HG02678 (cell line): ENCODE measurements at regions not wholly inside any gene's neighbourhood (a gene's known extent, or its start where the extent isn't known, plus 50 kb on each side); places are given as distances from the start of the nearest gene placed in this dataset.
"Not testable (repeated sequence)": the region's sequence is repeated elsewhere in the genome, so short reads cannot be mapped to it uniquely, and the experiment has no call there.

Experiments used
- ATAC-seq: cut with Tn5 transposase; IDR thresholded peaks from one replicate; pipeline ENCODE4 v1.9.1; 2021; ENCODE audit warnings: mild to moderate bottlenecking, moderate library complexity; ENCODE audit not compliant: unreplicated experiment

DNA sequence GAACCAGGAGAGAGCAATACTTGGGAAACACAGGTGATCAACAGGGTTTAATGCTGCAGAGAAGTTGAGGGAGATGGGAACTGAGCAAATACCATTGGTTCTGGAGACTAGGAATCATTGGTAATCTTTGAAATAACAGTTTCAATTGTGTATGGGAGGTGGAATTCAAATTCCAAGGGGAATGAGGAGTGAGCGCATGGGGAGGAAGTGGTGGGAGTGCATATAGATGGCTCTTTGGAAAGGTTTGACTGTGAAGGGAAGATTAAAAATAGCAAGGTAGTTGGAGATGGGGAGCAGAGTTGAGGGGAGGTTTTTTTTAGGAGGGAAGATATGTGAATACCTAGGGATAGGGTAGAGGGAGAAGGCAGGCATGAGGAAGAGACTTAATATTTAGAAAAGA lies 51.1 kb upstream of the ROPN1 start:
- no peak for ATAC-seq

DNA sequence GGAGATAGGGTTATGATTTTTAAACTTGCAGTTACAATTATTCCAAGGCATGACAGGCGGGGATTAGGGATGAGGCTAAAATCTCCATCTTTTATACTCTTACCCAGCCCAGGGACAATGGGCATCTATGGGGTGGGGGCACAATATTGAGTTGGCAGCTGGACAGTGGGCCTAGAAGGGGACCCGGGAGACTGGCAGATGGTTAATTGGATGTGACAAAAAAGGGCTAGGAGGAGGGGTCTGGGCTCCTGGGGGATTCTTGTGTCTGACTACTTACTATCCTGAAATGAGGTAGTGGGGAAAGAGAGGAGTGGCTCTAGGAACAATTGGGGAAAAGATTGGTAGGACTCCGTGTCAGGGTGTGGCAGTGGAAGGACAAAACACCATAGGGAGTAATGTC lies 53.0 kb upstream of the ROPN1 start:
- ATAC-seq = no peak

DNA sequence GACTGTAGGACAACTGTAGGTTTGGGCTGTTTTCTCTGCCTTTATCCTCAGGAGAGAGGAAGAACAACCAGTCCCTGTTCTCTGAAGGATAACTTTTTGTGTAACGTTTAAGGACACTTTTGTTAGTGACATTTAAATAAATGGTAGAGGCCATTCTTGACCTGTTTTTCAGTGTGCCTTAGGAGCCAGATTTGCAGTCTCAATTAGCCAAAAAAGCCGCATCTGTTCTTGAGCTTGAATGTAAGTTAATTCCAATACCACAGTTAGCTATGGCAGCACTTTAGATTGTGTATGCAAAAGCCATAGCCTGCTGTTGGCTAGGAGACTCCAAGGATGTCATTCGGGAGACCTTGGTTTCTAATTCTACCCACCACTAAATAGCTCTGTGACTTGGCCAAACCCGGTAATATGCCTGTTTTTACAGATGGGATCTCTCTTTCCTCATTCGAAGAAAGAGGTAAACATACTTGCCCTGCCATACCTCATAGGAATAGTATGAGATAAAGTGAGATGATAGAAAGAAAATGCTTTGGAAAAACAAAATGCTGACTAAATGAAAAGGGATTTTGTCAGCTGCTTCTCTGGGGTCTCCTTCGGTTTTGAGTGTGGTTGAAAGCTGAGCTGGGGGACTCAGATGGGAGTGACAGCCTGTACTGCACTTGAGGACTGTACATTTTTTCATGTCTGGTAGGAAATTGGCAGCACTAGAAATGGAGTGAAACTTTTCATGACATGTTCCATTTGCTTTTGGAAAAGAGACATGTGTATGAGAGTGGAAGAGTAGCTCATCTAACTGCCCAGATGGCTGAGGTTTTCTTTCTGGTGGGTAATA lies 57.3 kb upstream of the ROPN1 start:
- no peak for ATAC-seq

DNA sequence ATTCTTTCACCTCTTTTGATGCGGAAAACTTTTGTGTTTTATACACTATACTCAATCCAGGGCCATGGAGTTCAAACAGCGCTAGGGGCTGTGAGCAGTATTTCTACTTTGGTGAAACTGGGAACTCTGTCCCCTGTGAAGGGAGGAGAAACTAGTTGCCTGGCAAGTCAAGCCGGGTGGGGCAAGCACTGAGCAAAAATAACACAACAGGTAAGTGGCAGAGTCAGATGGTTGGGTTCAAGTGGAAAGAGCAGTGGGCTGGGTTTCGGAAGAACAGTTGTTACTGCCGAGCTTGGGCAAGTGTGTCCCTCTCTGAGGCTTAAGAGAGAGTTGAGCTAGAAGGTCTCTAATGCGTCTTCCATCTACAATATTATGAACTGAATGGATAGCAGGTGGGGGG lies 59.7 kb upstream of the ROPN1 start:
- no peak for ATAC-seq

DNA sequence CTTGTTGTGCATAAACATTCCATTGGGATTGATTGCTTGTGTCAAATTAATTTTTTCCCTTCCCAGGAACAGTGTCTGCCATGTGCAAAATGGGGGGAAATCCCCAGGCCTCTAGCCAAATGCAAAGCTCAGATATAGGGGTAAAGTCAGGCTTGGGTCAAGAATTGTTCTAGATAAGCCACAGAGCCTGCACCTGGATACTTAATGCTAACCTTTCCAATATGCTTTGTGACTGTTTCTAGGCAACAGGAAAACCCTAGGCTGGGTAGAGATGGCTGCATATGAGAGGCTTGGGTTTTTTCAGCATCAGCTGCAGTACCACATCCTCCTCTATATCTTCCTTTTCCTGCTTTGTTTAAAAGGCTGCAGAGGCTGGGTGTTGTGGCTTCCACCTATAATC lies 61.9 kb upstream of the ROPN1 start:
- ATAC-seq = no peak

DNA sequence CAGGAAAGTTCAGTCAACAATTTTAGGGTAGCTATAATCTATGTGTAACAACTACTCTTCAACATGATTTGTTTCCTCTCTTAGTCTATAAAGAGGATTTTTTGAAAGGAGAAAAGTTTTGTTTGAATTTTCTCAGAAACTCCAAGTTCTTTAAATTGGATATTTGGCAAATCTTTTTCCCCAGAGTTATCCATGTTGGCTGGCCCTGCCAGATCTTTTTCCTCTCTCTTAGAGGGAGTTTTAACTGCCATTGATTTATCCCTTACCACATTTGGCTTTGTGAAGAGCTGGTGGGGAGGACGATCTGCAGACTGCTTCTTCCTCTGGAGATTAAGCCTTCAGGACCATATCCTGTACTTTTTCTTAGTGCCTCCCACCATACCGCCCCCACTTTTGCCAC lies 64.9 kb upstream of the ROPN1 start:
- ATAC-seq = no peak

DNA sequence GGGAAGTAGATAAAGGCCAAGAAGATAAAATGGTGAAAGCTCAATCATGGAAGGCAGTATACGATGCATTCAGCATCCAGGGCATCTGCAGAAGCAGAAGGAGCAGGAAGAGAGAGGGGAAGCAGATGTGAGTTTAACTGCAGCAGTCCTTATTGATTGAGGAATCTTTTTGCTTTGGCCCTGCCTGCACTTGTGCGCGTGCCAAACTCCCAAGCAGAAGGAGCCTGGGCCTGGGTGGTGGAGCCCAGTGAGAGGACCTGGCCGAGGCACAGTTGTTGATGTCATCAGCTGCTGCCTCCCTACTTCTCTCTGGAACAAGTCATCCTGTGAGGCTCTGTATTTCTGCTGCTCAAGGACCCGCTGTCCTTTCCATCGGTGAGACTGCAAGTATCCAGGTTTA lies 65.5 kb upstream of the ROPN1 start:
- ATAC-seq = no peak

DNA sequence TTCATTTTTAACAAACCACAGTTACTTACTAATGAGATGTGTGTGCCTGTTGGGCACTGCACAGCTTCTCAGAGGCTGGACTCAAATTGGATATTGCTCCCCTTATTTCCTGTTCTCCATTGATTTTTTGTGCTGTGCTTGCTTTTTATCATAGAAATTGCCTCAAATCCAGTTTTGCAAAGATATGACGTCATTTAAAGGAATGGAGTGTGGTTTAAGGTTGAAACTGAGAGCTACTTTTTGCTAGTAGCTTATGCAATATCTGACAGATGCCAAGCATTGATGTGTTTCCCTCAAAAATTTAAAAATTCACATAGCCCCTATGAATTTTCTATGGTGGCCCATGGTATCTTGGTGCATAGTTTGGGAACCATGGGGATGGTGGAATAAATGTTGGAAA lies 67.7 kb upstream of the ROPN1 start:
- no peak for ATAC-seq

DNA sequence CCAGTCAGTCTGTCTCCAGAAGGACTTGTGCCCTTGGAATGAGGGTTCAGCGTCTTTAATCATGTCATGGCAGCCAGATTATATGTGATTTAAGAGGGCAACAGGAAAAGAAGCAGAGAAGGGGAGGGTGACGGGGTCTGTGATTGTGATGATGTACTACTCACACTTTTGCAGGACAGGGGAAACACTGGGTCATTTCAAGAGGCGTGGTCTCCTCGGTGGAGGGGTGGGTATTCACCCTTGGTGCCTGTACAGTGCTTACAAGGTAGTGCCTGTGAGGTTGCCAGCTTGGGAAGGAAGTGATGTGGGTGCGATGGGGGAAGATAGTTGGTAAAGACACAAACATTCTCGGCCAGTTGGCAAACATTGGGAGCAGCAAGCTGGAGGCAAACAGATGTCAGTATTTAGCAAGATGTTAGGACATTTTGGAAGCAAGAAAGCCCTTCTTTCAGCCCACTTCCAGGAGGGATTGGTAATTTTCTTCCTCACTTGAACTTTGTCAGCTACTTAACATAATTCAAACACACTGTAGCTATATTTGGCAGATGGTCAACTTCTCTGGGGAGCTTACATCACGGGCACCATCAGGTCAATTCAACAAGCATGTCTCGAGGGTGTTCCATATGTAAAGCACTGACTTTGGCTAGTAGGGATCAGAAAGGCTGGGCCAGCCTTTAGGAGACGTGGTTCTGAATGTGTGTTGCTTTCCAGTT lies 71.4 kb upstream of the ROPN1 start:
- no peak for ATAC-seq

DNA sequence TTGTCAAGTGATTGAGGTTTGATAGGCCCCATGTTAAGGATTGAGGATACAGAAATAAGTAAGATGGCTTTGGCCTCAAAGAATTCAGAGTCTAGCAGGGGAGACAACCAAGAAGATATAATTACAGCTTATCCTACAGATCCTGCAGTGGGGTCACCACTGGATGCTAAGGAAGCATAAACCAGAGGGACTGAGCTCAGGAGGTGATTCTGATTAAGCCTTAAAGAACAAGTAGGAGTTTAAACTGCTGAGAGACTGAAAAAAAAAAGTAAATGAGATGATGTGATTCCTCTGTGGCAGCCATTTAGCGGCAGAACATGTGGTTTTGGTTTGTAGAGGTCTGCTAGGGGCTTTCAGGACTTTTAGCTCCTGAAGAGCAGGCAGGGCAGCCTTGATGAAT lies 72.1 kb upstream of the ROPN1 start:
- ATAC-seq = no peak

DNA sequence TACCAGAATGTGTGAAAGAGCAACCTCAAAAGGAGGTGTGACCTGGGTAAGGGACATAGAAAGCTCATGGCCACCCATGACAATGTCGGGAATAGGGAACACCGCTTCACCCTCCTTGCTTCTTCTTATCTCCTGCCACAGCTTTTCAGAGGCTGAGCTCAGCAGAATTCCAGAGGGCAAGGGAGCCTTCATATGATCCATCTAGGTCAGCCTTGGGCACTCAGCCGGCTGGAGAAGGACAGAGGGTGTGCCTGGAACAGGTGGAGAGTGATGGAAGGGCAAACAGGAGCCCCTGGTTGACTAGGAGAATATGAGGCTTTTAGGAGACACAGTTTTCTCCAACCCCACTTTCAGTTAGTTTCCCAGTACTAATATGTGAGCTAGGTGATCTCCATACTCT lies 74.6 kb upstream of the ROPN1 start:
- ATAC-seq = not testable (repeated sequence)

DNA sequence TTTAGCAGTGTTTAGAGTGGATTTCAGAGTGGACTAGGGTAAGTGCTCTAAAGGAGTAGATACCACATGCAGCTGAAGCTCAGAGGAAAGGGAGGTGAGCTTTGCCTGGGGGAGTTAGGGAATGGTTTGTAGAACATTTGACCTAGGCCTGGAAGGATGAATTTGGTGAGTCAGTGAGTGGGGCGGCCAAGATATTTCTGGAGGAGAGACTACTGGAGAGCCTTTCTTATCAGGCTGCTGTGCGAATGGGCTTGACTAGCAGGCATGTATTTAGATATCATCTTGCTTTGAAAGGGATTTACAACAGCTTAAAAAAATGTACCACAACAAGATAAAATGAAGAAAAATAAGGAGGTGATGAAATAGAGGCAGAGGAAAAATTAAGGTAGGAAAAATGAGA lies 77.8 kb upstream of the ROPN1 start:
- not testable (repeated sequence) for ATAC-seq

DNA sequence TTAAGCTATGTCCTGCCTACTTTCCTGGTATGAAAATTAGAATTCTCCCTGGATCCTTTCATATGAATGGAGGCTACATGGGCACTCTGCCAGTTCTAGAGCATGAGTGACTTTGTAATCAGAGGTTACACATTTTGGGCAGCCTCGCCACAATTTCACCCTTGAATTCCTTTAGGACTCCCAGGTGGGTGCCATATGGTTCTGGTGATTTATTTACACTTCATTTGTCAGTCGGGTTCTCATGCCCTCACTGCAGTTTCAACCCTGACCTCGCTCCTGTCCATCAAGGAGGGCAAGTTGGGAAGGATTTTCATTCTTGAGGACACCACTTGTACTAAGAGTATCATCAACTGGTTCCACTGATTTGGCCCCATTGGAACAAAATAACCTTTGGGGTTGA lies 83.2 kb upstream of the ROPN1 start:
- not testable (repeated sequence) for ATAC-seq

DNA sequence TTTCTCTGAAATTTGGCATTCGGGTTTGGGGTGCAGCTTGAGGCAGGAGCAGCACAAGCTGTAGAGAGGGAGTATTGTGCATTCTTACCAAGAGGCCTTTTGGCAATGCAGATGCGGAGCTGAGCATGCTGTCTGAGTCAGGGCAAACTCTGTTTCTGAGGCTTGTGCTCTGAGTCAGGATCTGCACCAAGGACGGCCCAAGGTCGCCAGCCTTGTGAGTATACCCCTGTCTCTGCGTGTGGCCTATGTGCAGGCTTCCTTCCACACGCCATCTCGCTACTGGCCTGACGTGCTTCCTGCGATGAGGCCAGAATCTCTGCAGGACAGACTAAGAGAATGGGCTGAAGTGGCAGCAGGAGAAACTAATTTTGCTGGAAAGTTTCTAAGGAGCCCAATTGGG lies 83.8 kb upstream of the ROPN1 start:
- ATAC-seq = no peak

DNA sequence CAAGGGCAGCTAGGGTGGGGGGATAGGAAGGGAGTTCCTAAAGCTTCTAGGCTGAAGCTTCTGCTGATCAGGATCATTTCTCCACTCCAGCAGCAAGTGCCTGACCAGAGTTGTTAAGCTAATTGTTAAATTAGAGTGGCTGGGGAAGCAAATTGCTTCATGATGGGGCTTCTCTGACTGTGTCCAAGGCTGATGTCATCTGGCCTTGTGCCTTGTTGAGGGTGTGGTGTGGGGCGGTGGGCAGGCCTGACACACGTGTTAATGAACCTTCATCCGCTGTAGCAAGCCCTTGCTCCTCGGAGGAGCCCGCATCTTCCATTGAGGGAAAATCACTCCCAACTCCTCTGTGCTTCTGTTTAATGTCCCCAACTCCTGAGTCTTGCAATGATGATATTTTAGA lies 84.3 kb upstream of the ROPN1 start:
- no peak for ATAC-seq

DNA sequence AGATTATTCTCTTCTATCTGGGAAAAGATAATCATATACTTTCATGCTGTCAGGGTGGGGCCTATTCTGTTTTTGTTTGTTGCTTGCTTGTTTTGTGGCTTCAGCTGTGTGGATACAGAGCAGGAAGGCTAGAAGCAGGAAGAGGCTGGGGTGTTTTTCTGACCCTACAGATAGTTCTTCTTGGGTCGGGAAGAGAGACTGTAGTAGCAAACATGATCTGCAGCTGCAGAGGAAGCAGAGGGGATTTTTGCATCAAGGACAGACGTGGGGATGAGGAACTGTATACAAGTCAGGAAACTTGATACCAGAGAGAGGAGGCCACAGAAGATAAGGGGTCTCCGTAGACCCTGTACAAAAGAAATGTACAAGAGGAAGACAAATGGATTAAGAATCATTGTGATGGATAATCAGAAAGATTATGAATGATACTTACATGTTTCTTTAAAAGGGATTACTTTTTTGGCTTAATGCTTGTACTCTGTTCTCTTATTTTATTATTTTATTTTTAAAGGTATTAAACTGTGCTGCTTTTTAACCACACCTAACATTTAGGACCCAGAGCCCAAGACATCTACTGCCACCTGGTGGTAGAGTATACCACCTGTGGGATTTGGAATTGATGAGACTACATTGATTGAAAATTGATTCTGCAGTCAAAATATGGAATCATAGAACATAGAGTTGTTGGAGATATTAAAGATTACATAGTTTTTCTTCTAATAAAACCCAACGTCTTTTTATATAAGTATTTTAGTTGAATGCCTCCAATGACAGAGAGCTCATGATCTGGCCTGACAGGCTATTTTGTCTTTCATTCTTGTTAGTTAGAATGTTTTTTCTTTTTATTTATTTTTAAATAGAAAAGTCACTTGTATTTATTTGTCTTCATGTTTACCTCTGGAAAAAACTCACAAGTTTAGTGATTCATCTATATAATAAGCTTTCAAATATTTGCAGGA lies 87.3 kb upstream of the ROPN1 start:
- no peak for ATAC-seq

DNA sequence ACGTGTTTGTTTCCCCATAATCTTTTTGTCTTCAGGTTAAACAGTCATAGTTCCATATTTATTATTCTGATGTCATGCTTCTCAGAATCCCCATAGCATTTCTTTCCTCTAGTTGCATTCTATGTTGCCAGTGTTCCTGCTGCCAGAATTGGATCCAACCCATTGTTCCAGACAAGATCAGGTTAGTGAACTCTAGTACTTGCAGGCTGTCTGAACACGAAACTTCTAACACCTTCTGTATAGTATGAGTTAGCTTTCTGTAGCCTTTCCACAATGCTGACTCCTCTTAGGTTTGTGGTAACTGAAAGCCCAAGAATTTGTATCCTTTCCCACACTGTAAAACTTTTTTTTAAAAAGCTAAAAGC lies 88.0 kb upstream of the ROPN1 start:
- no peak for ATAC-seq

DNA sequence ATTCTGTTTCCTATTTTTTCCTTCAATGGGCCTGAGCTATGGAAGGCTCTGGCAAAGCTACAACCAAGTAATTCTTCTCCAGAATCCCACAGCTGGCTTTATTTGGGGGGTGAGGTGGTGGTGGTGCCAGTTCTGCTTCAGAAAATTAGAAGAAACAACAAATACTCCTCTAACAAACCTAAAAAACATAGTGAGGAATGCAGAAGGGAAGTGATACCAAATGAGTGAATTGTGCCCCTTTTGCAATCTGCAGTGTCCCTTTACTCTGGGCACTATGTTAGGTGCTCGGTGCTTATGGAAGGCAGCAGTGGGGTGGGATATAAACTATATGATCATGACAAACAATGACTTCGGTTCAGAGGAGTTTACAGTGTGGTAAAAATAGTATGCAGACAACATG lies 90.4 kb upstream of the ROPN1 start:
- ATAC-seq = no peak

DNA sequence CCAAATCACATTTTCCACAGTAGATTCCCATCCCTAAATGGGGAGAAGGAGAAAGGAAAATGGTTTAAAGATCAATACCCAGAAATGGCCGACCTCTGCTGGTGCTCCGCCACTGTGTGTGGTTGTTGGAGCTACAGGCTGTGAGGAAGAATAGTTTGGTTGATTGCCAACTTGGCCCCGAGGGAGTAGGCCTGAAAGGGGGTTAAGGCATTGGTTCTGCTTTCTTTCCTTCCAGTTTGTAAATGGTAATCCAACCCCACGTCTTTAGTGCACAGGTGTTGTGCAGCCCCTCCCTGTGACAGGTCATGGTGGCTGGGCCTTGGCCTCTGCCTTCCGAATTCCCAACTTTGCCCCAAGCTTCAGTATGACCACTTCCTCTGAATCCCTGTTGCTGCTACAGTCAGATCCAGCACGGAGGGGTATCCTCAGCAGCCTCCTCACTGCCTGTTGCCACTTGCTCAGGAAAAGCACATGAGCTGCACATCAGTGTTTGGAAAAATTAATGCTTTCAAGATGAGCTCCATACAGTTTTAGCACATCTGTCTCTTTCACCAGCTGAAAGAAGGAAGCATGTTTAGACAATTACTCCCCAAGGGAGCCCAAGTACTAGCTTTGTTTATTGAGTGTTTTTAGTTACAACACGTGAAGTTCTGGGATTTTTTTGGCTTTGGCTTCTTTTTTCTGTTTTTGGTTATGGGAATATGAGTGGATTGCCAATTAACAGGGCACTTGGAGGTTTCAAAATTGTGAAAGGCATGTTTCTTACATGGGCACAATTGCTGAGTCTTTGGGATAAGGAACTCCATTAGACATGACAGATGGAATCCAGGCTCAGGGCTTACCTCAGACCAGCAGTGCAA lies 92.3 kb upstream of the ROPN1 start:
- ATAC-seq = no peak

DNA sequence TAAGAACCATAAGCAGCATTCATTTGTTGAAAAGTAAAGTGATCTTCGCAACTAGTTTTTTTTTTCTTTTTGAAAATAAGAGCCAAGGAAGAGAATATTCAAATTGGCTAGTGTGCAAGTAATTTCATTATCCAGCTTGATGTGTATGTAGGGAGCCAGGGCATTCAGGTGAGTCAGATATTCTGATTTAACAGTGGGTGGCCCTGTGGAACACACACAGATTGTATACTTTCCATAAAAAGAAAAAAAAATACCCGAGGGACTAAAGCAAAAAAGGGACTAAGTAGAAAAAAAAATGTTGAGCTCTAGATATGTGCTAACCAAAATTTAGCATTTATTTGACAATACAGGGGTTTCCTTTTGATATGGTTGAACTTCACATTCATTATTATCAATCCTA lies 96.9 kb upstream of the ROPN1 start:
- ATAC-seq = no peak

DNA sequence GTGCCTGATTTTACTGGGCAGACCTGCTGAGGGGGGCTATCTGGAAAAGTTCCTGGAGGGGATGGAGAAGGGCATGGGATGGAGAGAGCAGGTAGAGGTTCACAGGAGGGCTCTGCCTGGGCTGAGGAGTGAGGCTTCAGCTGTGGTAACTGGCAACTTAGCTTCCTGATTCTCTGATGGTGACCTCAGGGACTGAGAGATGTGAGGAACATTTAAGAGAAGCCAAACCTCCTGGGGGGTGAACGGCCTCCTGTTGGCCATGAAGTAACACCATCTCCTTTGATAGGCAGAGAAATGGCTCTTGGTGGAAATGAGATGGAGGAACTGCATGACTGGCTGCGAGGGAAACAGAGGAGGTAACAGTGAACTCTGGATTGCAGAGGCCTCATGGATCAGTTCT lies 97.3 kb upstream of the ROPN1 start:
- ATAC-seq = no peak
